Gastrocnemius medialis (tissue), 4 donors: ENCODE measurements at regions not wholly inside any gene's neighbourhood (a gene's known extent, or its start where the extent isn't known, plus 50 kb on each side); places are given as distances from the start of the nearest gene placed in this dataset.

ENCODE experiments used
- ATAC-seq, 2 donors: fragments of 150-250 bp; one replicate each; pipeline ENCODE4 v1.9.1; 2016
- DNase-seq, 2 donors: peaks; one replicate each; pipeline ENCODE4 v3.0.0-alpha.2; 2019
- H3K27ac ChIP-seq, 4 donors: fragments of 200-600 bp; sonication (generic); 1 replicate in 1 of 4; 2 replicates in 3 of 4; pipeline ENCODE4 v1.5.1; 2016 to 2018; ENCODE audit warnings: mild to moderate bottlenecking in 2 of 4, moderate library complexity in 1 of 4
- H3K27me3 ChIP-seq, 3 donors: fragments of 200-600 bp; sonication (generic) in 2 of 3; 1 replicate in 1 of 3; 2 replicates in 2 of 3; pipeline versions ENCODE4 v1.5.1 to v1.6.0; 2016 to 2019; ENCODE audit warnings: mild to moderate bottlenecking in 1 of 3, moderate library complexity in 1 of 3
- H3K36me3 ChIP-seq, 2 donors: fragments of 200-600 bp; sonication (generic) in 1 of 2; one replicate each; pipeline ENCODE4 v1.5.1; 2017 to 2018
- H3K4me1 ChIP-seq, 2 donors: fragments of 200-600 bp; sonication (generic) in 1 of 2; one replicate each; pipeline ENCODE4 v1.5.1; 2016 to 2017; ENCODE audit warnings: mild to moderate bottlenecking in 2 of 2
- H3K4me3 ChIP-seq, 4 donors: fragments of 200-600 bp; sonication (generic) in 3 of 4; 1 replicate in 1 of 4; 2 replicates in 3 of 4; pipeline ENCODE4 v1.5.1; 2016 to 2019; ENCODE audit warnings: mild to moderate bottlenecking in 2 of 4
- H3K9me3 ChIP-seq, 3 donors: fragments of 200-600 bp; sonication (generic) in 2 of 3; 1 replicate in 1 of 3; 2 replicates in 2 of 3; pipeline ENCODE4 v1.5.1; 2016 to 2019
- CTCF ChIP-seq, 5 experiments: fragments of 450-650 bp in 3 of 5; fragments of 200-600 bp in 2 of 5; sonication (generic) in 2 of 5; IDR thresholded peaks in 4 of 5; conservative IDR thresholded peaks in 1 of 5; 1 replicate in 4 of 5; 2 replicates in 1 of 5; pipeline ENCODE4 v1.5.1; 2016 to 2019; ENCODE audit warnings: antibody characterized with exemption in 5 of 5, mild to moderate bottlenecking in 3 of 5, moderate library complexity in 3 of 5
- POLR2A ChIP-seq, 2 donors: fragments of 450-650 bp; IDR thresholded peaks; one replicate each; pipeline ENCODE4 v1.6.1; 2017; ENCODE audit warnings: antibody characterized with exemption in 2 of 2, mild to moderate bottlenecking in 2 of 2, moderate library complexity in 2 of 2
- in situ Hi-C, 4 donors: fragments of 200-750 bp; cut with MboI; loops; one replicate each; pipeline versions ENCODE4 v1.15.0 to v1.8.0; 2017; ENCODE audit warnings: low sequenced_read_pairs in 4 of 4
- intact Hi-C: fragments of 100-400 bp; cut with DNase I; formaldehyde crosslinking; loops from one replicate; pipeline ENCODE4 v1.15.1; 2023; ENCODE audit warnings: low total_unique reads

- Histone ChIP-seq H3K9me3 (no peaks in the 10 kb centered on the region), H3K27me3 (no peaks in the 10 kb centered on the region), H3K36me3 (no peaks in the 10 kb centered on the region), H3K4me1 (no peaks in the 10 kb centered on the region), H3K4me3 (no peak overlapping the region), H3K27ac (no peak overlapping the region)
- in situ Hi-C loops: no loop called here
- intact Hi-C loops: no loop called here
- DNase-seq (no peak), ATAC-seq (no peak)
- TF ChIP-seq POLR2A (IDR thresholded peaks at IDR 0.05) (no peak), CTCF (IDR thresholded peaks at IDR 0.05 in 4 of 5, conservative IDR thresholded peaks at IDR 0.05 in 1 of 5) (no peak)
Measured at GRCh38 chrX:35699642-35700041, 98.5 kb upstream of the MAGEB16 start.

- intact Hi-C loops (no loop called here), in situ Hi-C loops (no loop called here)
- DNase-seq: no peak
- ATAC-seq: no peak
- Histone ChIP-seq H3K4me3 (no peak overlapping the region), H3K27me3 (no peaks in the 10 kb centered on the region), H3K9me3 (no peaks in the 10 kb centered on the region), H3K4me1 (no peaks in the 10 kb centered on the region), H3K27ac (no peak overlapping the region), H3K36me3 (no peaks in the 10 kb centered on the region)
- TF ChIP-seq POLR2A (IDR thresholded peaks at IDR 0.05): no peak
- no peak for TF ChIP-seq CTCF (IDR thresholded peaks at IDR 0.05 in 4 of 5, conservative IDR thresholded peaks at IDR 0.05 in 1 of 5)
Measured at GRCh38 chrX:35700121-35700520, 98.0 kb upstream of the MAGEB16 start.

- in situ Hi-C loops: no loop called here
- no peaks in the 10 kb centered on the region for H3K27me3 ChIP-seq
Measured at GRCh38 chrX:35711281-35711680, 86.9 kb upstream of the MAGEB16 start.

GRCh38 chrX:35722128-35722527, 76.0 kb upstream of the MAGEB16 start:
- DNase-seq (no peak), ATAC-seq (no peak)
- H3K36me3 ChIP-seq: no peaks in the 10 kb centered on the region
- no peak overlapping the region for H3K27ac ChIP-seq
- intact Hi-C loops: no loop called here
- H3K9me3 ChIP-seq: no peaks in the 10 kb centered on the region
- no peaks in the 10 kb centered on the region for H3K4me1 ChIP-seq
- TF ChIP-seq CTCF (IDR thresholded peaks at IDR 0.05 in 4 of 5, conservative IDR thresholded peaks at IDR 0.05 in 1 of 5) (no peak), POLR2A (IDR thresholded peaks at IDR 0.05) (no peak)
- H3K27me3 ChIP-seq: no peaks in the 10 kb centered on the region
- in situ Hi-C loops: no loop called here
- no peak overlapping the region for H3K4me3 ChIP-seq

More at GRCh38 chrX:35711281-35711680, 86.9 kb upstream of the MAGEB16 start:
- Histone ChIP-seq H3K9me3 (no peaks in the 10 kb centered on the region), H3K4me1 (no peaks in the 10 kb centered on the region), H3K36me3 (no peaks in the 10 kb centered on the region), H3K4me3 (no peak overlapping the region), H3K27ac (no peak overlapping the region)
- intact Hi-C loops: no loop called here
- TF ChIP-seq POLR2A (IDR thresholded peaks at IDR 0.05) (no peak), CTCF (IDR thresholded peaks at IDR 0.05 in 4 of 5, conservative IDR thresholded peaks at IDR 0.05 in 1 of 5) (no peak)
- no peak for DNase-seq
- no peak for ATAC-seq

GRCh38 chrX:35726176-35726575, 72.0 kb upstream of the MAGEB16 start:
- Histone ChIP-seq H3K9me3 (no peaks in the 10 kb centered on the region), H3K4me1 (no peaks in the 10 kb centered on the region), H3K4me3 (no peak overlapping the region), H3K27ac (no peak overlapping the region), H3K36me3 (no peaks in the 10 kb centered on the region), H3K27me3 (no peaks in the 10 kb centered on the region)
- intact Hi-C loops: no loop called here
- in situ Hi-C loops: no loop called here
- no peak for ATAC-seq
- DNase-seq: no peak
- TF ChIP-seq CTCF (IDR thresholded peaks at IDR 0.05 in 4 of 5, conservative IDR thresholded peaks at IDR 0.05 in 1 of 5) (no peak), POLR2A (IDR thresholded peaks at IDR 0.05) (no peak)
